ENCODE measurements at regions not wholly inside any gene's neighbourhood (a gene's known extent, or its start where the extent isn't known, plus 50 kb on each side); places are given as distances from the start of the nearest gene placed in this dataset.
"Not testable (repeated sequence)": the region's sequence is repeated elsewhere in the genome, so short reads cannot be mapped to it uniquely, and the experiment has no call there.

GRCh38 chr7:138169441-138169851, 93.2 kb downstream of the AKR1D1 start:
- DNase-seq (ENCODE audit: low spot score) = peak; percentile 54

DNA sequence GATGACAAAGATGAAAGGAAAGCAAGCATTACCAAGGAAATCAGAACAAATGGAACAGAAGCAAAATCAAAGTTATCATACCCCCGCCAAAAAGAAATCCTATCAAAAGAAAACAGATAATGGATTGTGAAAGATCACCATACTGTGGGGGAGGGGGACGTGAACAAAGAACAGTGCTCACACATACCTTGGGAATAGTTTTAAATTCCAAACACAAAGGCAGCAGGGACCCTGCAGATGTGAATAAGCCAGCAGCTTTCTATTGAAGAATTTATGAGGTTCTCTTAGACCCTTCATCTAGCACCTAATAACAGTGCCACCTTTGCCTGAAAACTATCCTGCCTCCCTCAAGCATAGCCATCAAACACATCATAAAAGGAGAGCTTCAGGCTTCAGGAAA, 94.0 kb downstream of the AKR1D1 start:
- no peak for DNase-seq (ENCODE audit: low spot score)

GRCh38 chr7:138170959-138171703, 94.9 kb downstream of the AKR1D1 start:
- DNase-seq (ENCODE audit: low spot score) = no peak

DNA sequence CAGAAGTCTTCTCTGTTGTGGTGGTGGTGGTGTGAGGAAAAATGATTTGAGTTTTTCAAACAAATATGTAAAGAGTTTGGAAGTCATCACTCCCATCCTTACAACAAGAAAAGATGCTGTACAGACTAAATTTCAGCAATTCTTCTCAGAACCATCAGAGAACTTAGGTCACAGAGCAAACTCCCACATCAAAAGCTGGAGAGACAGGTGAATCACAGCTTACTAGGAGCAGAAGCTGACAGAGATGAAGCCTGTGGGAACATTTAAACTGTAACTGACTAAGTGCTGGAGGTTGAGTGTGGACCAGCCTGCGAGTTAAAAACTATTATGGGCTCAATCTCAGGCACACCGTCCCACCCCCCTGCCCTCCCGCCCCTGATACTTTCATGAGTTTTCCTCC, 97.3 kb downstream of the AKR1D1 start:
- DNase-seq (ENCODE audit: low spot score) = no peak

DNA sequence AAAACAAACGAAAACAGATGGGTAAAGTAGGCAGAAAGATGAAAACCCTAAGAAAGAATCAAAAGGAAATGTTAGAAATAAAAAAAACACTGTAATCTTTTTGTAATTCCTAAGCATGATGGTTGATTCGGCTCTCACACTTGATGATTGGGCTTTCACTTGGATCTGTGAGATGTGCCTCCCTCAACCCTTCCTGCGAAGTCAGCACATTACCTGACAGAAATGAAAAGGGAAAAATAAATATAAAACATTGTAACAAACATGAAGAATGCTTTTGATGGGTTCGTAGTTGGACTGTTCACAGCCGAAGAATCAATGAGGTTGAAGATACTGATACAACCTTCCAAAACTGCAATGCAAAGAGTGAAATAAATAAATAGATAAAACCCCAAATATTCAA, 99.8 kb downstream of the AKR1D1 start:
- DNase-seq (ENCODE audit: low spot score) = no peak

- no peak for DNase-seq (ENCODE audit: low spot score)
These were observed 107.9 kb downstream of the AKR1D1 start for GRCh38 chr7:138184191-138184590.

GRCh38 chr7:138185132-138185908, 109.1 kb downstream of the AKR1D1 start:
- no peak for DNase-seq (ENCODE audit: low spot score)

- DNase-seq (ENCODE audit: low spot score) = no peak
These were observed 110.7 kb downstream of the AKR1D1 start for GRCh38 chr7:138186951-138187351.

- DNase-seq (ENCODE audit: low spot score) = no peak
These were observed 112.1 kb downstream of the AKR1D1 start for GRCh38 chr7:138188290-138188858.

DNA sequence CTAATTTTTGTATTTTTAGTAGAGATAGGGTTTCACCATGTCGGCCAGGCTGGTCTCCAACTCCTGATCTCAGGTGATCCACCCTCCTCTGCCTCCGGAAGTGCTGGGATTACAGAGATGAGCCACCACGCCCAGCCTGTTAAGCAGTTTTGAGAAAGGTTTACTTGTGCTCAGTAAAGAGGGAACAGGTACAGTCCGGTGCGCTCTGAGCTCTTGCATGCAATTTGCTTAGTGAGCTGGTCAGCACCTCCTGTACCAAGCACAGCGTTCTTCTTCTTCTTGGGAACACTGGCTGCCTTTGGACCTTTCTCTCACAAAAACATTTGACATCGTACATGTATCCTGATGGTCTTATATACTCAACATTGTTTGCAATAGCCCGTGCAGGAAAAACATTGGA, 118.3 kb downstream of the AKR1D1 start:
- DNase-seq (ENCODE audit: low spot score) = no peak

- DNase-seq (ENCODE audit: low spot score) = no peak
These were observed 118.9 kb downstream of the AKR1D1 start for GRCh38 chr7:138195151-138195571.

GRCh38 chr7:138196503-138196946, 120.3 kb downstream of the AKR1D1 start:
- DNase-seq (ENCODE audit: low spot score) = not testable (repeated sequence)

DNA sequence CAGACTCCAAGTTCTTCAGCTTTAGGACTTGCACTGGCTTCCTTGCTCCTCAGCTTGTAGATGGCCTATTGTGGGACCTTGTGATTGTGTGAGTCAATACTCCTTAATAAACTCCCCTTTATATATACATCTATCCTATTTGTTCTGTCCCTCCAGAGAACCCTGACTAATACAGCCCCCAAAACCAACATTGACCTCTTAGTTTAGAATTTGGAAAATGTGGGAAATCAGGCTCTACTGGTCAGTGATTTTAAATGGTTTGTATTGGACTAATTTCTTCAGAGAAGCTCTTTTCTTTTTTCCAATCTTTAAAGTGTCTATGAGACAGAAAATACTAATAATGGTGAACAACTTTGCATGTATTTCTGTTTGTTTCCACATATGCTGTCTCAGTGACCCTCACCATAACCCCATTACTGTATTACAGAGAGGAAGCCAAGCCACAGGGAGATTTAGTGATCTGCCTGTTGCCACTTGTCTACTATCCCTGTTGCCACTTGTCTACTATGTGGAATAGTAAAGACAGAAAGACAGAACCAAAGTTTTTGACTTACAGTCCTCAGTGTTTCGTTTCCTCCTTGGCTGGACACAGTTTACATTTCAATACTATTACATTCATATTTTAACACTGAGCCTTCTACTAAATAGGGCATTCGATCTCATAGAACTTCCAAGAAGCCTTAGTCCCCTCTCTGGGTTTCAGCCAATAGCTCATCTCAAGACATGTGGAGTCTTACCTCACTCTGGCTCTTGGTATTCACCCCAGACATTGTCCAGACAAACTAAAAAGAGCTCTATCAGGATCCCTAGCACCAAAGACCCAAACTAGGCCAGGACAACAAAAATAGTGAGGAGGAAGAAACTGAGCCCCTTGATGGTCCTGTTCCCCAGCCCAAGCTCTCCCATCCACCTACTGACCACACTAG, 121.0 kb downstream of the AKR1D1 start:
- DNase-seq (ENCODE audit: low spot score) = no peak

DNA sequence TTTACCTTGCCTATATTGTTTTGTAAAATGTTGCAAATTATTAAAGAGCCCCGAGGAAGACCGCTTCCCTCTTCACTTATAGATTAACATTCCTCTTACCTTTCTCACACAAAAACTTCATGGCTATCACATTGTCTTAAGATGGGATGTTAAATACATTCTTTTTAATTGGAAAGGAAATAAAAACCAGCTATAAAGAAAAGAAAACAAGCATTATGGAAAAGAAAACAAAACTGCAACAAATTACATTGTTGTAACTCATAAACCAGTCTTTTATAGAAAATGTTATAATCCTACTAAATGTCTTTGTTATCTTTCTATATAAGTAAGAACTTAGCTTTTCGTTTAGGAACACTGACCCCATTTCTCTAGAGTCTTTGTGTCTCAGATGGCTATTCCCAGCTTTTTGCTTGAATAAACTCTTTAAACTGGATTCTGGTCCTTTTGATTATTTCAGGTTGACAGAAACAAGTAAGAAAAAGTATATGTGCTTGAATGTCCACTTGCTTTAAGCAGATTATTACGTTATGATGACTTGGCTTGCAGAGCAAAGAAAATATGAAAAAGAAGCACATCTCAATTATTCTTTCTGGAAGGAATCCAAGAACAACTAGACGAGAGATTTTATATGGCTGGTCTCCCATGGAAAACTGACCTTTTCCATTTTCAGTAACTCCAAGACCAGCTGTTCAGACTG, 128.2 kb downstream of the AKR1D1 start:
- DNase-seq (ENCODE audit: low spot score) = no peak

DNA sequence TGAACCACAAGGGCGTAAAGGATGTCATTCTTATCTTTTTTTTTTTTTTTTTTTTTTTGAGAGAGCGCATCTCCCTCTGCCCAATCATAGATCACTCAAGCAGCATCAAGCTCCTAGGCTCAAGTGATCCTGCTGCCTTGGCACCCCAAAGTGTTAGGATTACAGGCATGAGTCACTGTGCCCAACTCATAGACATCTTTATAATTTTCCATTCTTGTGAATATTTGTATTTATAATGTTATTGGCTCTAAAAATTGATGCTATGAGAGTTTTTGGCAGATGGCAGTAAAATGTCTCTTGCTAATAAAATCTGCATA, 128.7 kb downstream of the AKR1D1 start:
- DNase-seq (ENCODE audit: low spot score) = no peak

GRCh38 chr7:138205614-138206150, 129.4 kb downstream of the AKR1D1 start:
- DNase-seq (ENCODE audit: low spot score) = no peak

GRCh38 chr7:138207555-138207971, 131.3 kb downstream of the AKR1D1 start:
- peak; percentile 51 for DNase-seq (ENCODE audit: low spot score)

- DNase-seq (ENCODE audit: low spot score) = no peak
These were observed 131.9 kb downstream of the AKR1D1 start for GRCh38 chr7:138208142-138208570.

DNA sequence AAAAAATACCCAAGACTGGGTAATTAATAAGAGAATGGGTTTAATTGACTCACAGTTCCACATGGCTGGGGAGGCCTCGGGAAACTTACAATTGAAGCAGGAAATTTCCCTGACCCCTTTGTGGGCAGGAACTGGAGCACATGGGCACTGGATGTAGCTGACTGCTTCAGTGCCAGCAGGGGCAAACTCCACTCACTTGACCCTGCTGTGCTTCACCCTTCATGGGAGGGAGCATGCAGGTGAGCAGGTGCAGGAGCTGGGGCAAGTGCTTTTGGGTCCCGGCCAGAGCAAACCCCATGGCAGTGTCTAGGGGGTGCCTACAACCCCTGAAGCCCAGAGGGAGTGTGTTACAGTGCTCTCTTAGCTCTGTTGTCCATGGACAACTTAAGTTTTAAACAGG, 132.6 kb downstream of the AKR1D1 start:
- no peak for DNase-seq (ENCODE audit: low spot score)

DNA sequence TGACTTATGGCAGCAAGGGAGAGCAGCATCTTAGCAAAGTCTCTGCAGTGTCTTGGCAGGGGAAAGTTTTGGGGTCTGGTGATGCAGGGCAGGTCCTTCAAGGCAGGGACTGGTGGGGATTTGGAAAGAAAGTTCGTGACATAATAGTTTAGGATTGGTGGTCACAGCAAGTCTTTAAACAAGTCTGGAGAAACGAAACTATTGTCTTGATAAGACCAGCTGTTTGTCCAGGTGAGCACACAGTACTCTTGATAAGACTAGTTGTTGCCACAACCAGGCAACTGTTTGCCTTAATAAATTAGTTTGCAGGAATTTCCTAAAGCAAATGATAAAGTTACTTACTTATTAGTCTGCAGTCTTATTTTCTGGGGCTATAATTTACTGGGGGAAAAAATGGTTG, 136.1 kb downstream of the AKR1D1 start:
- DNase-seq (ENCODE audit: low spot score) = no peak

DNA sequence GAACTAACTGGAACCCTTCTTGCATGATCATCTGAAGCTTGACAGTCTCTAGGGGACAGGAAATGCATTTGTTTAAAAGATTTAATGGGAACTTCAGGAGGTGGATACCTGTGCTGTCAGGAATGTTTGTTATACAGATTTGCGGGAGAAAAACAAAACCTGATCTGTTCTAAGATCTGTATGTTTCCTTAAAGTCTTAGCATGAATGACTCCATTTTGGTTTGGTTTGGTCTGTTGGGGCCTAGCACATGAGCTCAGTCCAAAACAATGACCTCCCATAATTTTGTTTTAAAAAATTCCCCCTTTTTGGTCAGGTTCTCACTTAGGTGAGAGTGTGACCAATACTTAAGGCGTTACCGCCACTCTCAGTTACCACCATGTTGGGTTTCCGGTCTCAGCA, 138.7 kb downstream of the AKR1D1 start:
- DNase-seq (ENCODE audit: low spot score) = no peak

Data from ecto neural progenitor cell (in vitro differentiated cells).